PFSK-1 (cell line): ENCODE measurements at regions not wholly inside any gene's neighbourhood (a gene's known extent, or its start where the extent isn't known, plus 50 kb on each side); places are given as distances from the start of the nearest gene placed in this dataset.

Experiments used
- FOXP2 ChIP-seq: optimal IDR thresholded peaks from 2 replicates; pipeline ENCODE3; 2011; ENCODE audit warnings: borderline replicate concordance, control low read depth, inconsistent platforms; ENCODE audit not compliant: insufficient read depth; ENCODE audit errors: extremely low read length, extremely low read depth
- POLR2AphosphoS5 ChIP-seq: IDR thresholded peaks from 2 replicates; pipeline ENCODE4 v1.6.1; 2012; ENCODE audit warnings: low read depth, mild to moderate bottlenecking, control low read depth, low read length, moderate library complexity
- SIN3A ChIP-seq: IDR thresholded peaks from 2 replicates; pipeline ENCODE4 v1.6.1; 2012; ENCODE audit warnings: mild to moderate bottlenecking, low read length, moderate library complexity, borderline replicate concordance; ENCODE audit not compliant: insufficient read depth
- TAF1 ChIP-seq: IDR thresholded peaks from 2 replicates; pipeline ENCODE4 v1.6.1; 2012; ENCODE audit warnings: low read length, control low read depth, borderline replicate concordance; ENCODE audit not compliant: insufficient read depth
- TF ChIP-seq, protein P1 (sequence below), 2 experiments: IDR thresholded peaks; 2 replicates each; pipeline versions ENCODE4 v1.6.1 to v1.8.0; 2011 to 2012; ENCODE audit warnings: low read depth in 2 of 2, low read length in 2 of 2, control low read depth in 1 of 2, inconsistent platforms in 1 of 2, mild to moderate bottlenecking in 1 of 2, moderate library complexity in 1 of 2; ENCODE audit not compliant: insufficient read depth in 1 of 2

DNA sequence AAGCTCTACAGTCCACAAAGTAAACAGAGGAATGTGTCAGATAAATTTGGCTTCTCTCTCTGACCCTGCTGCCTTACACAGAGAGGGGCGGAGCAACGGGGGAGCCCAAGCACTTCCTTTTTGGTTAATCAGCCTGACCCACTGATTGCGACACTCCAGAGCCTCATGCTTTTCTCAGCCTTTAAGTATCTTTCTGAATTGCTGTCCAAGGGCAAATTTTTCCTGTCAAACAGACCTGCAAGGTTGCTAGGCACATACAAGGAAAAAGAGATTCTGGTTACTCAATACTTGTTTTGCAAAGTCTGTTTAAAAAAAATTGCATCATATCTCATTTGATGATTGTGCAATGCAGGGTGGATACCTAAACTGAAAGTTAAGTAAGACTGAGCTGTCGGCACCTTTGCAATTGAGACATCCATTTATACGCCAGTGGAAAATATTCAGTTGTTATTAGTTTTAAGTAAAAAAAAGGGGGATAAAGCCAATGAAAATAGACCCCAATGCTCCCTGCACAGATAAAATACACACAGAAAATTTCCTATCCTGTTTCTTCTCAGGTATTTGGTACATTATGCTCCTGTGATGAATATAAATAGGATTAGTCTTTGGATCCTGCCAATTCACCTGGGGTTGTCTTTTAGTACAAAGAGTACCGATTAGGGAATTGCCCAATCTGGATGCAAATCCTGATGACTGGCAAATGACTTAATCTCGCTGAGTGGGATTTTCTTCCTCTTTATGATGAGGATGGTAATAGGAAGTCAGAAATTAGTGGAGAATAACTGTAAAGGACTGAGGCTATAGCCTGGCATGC is 260.2 kb upstream of the TRIB2 start:
- TF ChIP-seq POLR2AphosphoS5 (no peak), TAF1 (no peak), SIN3A (no peak), FOXP2 (no peak)
- TF ChIP-seq, protein P1, sequence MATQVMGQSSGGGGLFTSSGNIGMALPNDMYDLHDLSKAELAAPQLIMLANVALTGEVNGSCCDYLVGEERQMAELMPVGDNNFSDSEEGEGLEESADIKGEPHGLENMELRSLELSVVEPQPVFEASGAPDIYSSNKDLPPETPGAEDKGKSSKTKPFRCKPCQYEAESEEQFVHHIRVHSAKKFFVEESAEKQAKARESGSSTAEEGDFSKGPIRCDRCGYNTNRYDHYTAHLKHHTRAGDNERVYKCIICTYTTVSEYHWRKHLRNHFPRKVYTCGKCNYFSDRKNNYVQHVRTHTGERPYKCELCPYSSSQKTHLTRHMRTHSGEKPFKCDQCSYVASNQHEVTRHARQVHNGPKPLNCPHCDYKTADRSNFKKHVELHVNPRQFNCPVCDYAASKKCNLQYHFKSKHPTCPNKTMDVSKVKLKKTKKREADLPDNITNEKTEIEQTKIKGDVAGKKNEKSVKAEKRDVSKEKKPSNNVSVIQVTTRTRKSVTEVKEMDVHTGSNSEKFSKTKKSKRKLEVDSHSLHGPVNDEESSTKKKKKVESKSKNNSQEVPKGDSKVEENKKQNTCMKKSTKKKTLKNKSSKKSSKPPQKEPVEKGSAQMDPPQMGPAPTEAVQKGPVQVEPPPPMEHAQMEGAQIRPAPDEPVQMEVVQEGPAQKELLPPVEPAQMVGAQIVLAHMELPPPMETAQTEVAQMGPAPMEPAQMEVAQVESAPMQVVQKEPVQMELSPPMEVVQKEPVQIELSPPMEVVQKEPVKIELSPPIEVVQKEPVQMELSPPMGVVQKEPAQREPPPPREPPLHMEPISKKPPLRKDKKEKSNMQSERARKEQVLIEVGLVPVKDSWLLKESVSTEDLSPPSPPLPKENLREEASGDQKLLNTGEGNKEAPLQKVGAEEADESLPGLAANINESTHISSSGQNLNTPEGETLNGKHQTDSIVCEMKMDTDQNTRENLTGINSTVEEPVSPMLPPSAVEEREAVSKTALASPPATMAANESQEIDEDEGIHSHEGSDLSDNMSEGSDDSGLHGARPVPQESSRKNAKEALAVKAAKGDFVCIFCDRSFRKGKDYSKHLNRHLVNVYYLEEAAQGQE (IDR thresholded peaks at IDR 0.05; ENCODE audit: insufficient read depth in 1 of 2, low read depth in 2 of 2, low read length in 2 of 2) = no peak
